ENCODE measurements at regions not wholly inside any gene's neighbourhood (a gene's known extent, or its start where the extent isn't known, plus 50 kb on each side); places are given as distances from the start of the nearest gene placed in this dataset.
"Not testable (repeated sequence)": the region's sequence is repeated elsewhere in the genome, so short reads cannot be mapped to it uniquely, and the experiment has no call there.

- in situ Hi-C loops (cut with HindIII; ENCODE audit: low pct_unique_long_range_greater_than_20kb, low sequenced_read_pairs); DNase-seq (ENCODE audit: low read depth, low spot score): not testable (repeated sequence)
These were observed 169.6 kb upstream of the RAI2 start for GRCh38 chrX:18030656-18031055.

GRCh38 chrX:18026166-18026565, 165.1 kb upstream of the RAI2 start:
- peak; percentile 0 for DNase-seq (ENCODE audit: low read depth, low spot score)
- in situ Hi-C loops (cut with HindIII; ENCODE audit: low pct_unique_long_range_greater_than_20kb, low sequenced_read_pairs), result no loop called here

GRCh38 chrX:18017411-18017810, 156.3 kb upstream of the RAI2 start:
- no peak for DNase-seq (ENCODE audit: low read depth, low spot score)
- in situ Hi-C loops (cut with HindIII; ENCODE audit: low pct_unique_long_range_greater_than_20kb, low sequenced_read_pairs), result no loop called here

- in situ Hi-C loops (cut with HindIII; ENCODE audit: low pct_unique_long_range_greater_than_20kb, low sequenced_read_pairs), result no loop called here
- no peak for DNase-seq (ENCODE audit: low read depth, low spot score)
These were observed 155.8 kb upstream of the RAI2 start for GRCh38 chrX:18016941-18017340.

GRCh38 chrX:18010253-18010652, 149.2 kb upstream of the RAI2 start:
- in situ Hi-C loops (cut with HindIII; ENCODE audit: low pct_unique_long_range_greater_than_20kb, low sequenced_read_pairs), result no loop called here
- DNase-seq (ENCODE audit: low read depth, low spot score), result no peak

GRCh38 chrX:18003876-18004275, 142.8 kb upstream of the RAI2 start:
- DNase-seq (ENCODE audit: low read depth, low spot score), result no peak
- in situ Hi-C loops (cut with HindIII; ENCODE audit: low pct_unique_long_range_greater_than_20kb, low sequenced_read_pairs), result no loop called here

- in situ Hi-C loops (cut with HindIII; ENCODE audit: low pct_unique_long_range_greater_than_20kb, low sequenced_read_pairs), result no loop called here
- no peak for DNase-seq (ENCODE audit: low read depth, low spot score)
These were observed 141.7 kb upstream of the RAI2 start for GRCh38 chrX:18002791-18003190.

- in situ Hi-C loops (cut with HindIII; ENCODE audit: low pct_unique_long_range_greater_than_20kb, low sequenced_read_pairs), result no loop called here
- no peak for DNase-seq (ENCODE audit: low read depth, low spot score)
These were observed 133.3 kb upstream of the RAI2 start for GRCh38 chrX:17994429-17994828.

- in situ Hi-C loops (cut with HindIII; ENCODE audit: low pct_unique_long_range_greater_than_20kb, low sequenced_read_pairs), result no loop called here
These were observed 132.0 kb upstream of the RAI2 start for GRCh38 chrX:17993062-17993461.

GRCh38 chrX:17990532-17990931, 129.4 kb upstream of the RAI2 start:
- DNase-seq (ENCODE audit: low read depth, low spot score), result no peak
- in situ Hi-C loops (cut with HindIII; ENCODE audit: low pct_unique_long_range_greater_than_20kb, low sequenced_read_pairs), result no loop called here

More at GRCh38 chrX:17993062-17993461, 132.0 kb upstream of the RAI2 start:
- DNase-seq (ENCODE audit: low read depth, low spot score), result no peak

GRCh38 chrX:17987783-17988182, 126.7 kb upstream of the RAI2 start:
- in situ Hi-C loops (cut with HindIII; ENCODE audit: low pct_unique_long_range_greater_than_20kb, low sequenced_read_pairs), result no loop called here
- no peak for DNase-seq (ENCODE audit: low read depth, low spot score)

- in situ Hi-C loops (cut with HindIII; ENCODE audit: low pct_unique_long_range_greater_than_20kb, low sequenced_read_pairs), result no loop called here
- no peak for DNase-seq (ENCODE audit: low read depth, low spot score)
These were observed 125.9 kb upstream of the RAI2 start for GRCh38 chrX:17986977-17987376.

GRCh38 chrX:17986440-17986839, 125.3 kb upstream of the RAI2 start:
- no peak for DNase-seq (ENCODE audit: low read depth, low spot score)
- in situ Hi-C loops (cut with HindIII; ENCODE audit: low pct_unique_long_range_greater_than_20kb, low sequenced_read_pairs), result no loop called here

GRCh38 chrX:17984415-17984814, 123.3 kb upstream of the RAI2 start:
- in situ Hi-C loops (cut with HindIII; ENCODE audit: low pct_unique_long_range_greater_than_20kb, low sequenced_read_pairs), result no loop called here
- DNase-seq (ENCODE audit: low read depth, low spot score), result no peak

- no peak for DNase-seq (ENCODE audit: low read depth, low spot score)
- in situ Hi-C loops (cut with HindIII; ENCODE audit: low pct_unique_long_range_greater_than_20kb, low sequenced_read_pairs), result no loop called here
These were observed 122.3 kb upstream of the RAI2 start for GRCh38 chrX:17983389-17983788.

- DNase-seq (ENCODE audit: low read depth, low spot score), result no peak
- in situ Hi-C loops (cut with HindIII; ENCODE audit: low pct_unique_long_range_greater_than_20kb, low sequenced_read_pairs), result no loop called here
These were observed 116.6 kb upstream of the RAI2 start for GRCh38 chrX:17977696-17978095.

GRCh38 chrX:17976955-17977354, 115.9 kb upstream of the RAI2 start:
- no peak for DNase-seq (ENCODE audit: low read depth, low spot score)
- in situ Hi-C loops (cut with HindIII; ENCODE audit: low pct_unique_long_range_greater_than_20kb, low sequenced_read_pairs), result no loop called here

GRCh38 chrX:17975349-17975748, 114.3 kb upstream of the RAI2 start:
- in situ Hi-C loops (cut with HindIII; ENCODE audit: low pct_unique_long_range_greater_than_20kb, low sequenced_read_pairs); DNase-seq (ENCODE audit: low read depth, low spot score): not testable (repeated sequence)

- in situ Hi-C loops (cut with HindIII; ENCODE audit: low pct_unique_long_range_greater_than_20kb, low sequenced_read_pairs), result no loop called here
- no peak for DNase-seq (ENCODE audit: low read depth, low spot score)
These were observed 107.3 kb upstream of the RAI2 start for GRCh38 chrX:17968367-17968766.

- no peak for DNase-seq (ENCODE audit: low read depth, low spot score)
- in situ Hi-C loops (cut with HindIII; ENCODE audit: low pct_unique_long_range_greater_than_20kb, low sequenced_read_pairs), result no loop called here
These were observed 106.8 kb upstream of the RAI2 start for GRCh38 chrX:17967888-17968287.

Data from SK-MEL-5 (cell line).